Islet precursor cell (in vitro differentiated cells): ENCODE measurements at regions not wholly inside any gene's neighbourhood (a gene's known extent, or its start where the extent isn't known, plus 50 kb on each side); places are given as distances from the start of the nearest gene placed in this dataset.
"Not testable (repeated sequence)": the region's sequence is repeated elsewhere in the genome, so short reads cannot be mapped to it uniquely, and the experiment has no call there.

Source experiments
- DNase-seq: peaks from one replicate; pipeline ENCODE4 v3.0.0-alpha.2; 2018

GRCh38 chr13:44652168-44652567, 76.0 kb upstream of the TSC22D1 start:
- no peak for DNase-seq

GRCh38 chr13:44651724-44652123, 75.6 kb upstream of the TSC22D1 start:
- DNase-seq = no peak

GRCh38 chr13:44651209-44651608, 75.1 kb upstream of the TSC22D1 start:
- no peak for DNase-seq

- DNase-seq = no peak
Measured at GRCh38 chr13:44649834-44650233, 73.7 kb upstream of the TSC22D1 start.

GRCh38 chr13:44649104-44649428, 72.9 kb upstream of the TSC22D1 start:
- no peak for DNase-seq

- no peak for DNase-seq
Measured at GRCh38 chr13:44648392-44649103, 72.4 kb upstream of the TSC22D1 start.

- not testable (repeated sequence) for DNase-seq
Measured at GRCh38 chr13:44647560-44647959, 71.4 kb upstream of the TSC22D1 start.

GRCh38 chr13:44646044-44646443, 69.9 kb upstream of the TSC22D1 start:
- DNase-seq = no peak

- DNase-seq = no peak
Measured at GRCh38 chr13:44643256-44643655, 67.1 kb upstream of the TSC22D1 start.

- no peak for DNase-seq
Measured at GRCh38 chr13:44637581-44637980, 61.5 kb upstream of the TSC22D1 start.

- DNase-seq = no peak
Measured at GRCh38 chr13:44629465-44630183, 53.5 kb upstream of the TSC22D1 start.

- not testable (repeated sequence) for DNase-seq
Measured at GRCh38 chr13:44628826-44629225, 52.7 kb upstream of the TSC22D1 start.

- no peak for DNase-seq
Measured at GRCh38 chr13:44627441-44627840, 51.3 kb upstream of the TSC22D1 start.

- DNase-seq = no peak
Measured at GRCh38 chr13:44626176-44626575, 50.0 kb upstream of the TSC22D1 start.
